Fibroblast of the aortic adventitia (primary cell): ENCODE measurements at regions not wholly inside any gene's neighbourhood (a gene's known extent, or its start where the extent isn't known, plus 50 kb on each side); places are given as distances from the start of the nearest gene placed in this dataset.

Experiments used
- DNase-seq: peaks from one replicate; pipeline ENCODE4 v3.0.0-alpha.2; 2010; ENCODE audit warnings: low read depth
- H3K4me3 ChIP-seq: 2 replicates; pipeline ENCODE4 v1.5.1; 2011; ENCODE audit warnings: low read depth, mild to moderate bottlenecking, control low read depth, low read length, moderate library complexity
- CTCF ChIP-seq: IDR thresholded peaks from 2 replicates; pipeline ENCODE4 v1.5.1; 2011; ENCODE audit warnings: mild to moderate bottlenecking, low read length, control low read depth, inconsistent platforms; ENCODE audit not compliant: insufficient read depth

DNA sequence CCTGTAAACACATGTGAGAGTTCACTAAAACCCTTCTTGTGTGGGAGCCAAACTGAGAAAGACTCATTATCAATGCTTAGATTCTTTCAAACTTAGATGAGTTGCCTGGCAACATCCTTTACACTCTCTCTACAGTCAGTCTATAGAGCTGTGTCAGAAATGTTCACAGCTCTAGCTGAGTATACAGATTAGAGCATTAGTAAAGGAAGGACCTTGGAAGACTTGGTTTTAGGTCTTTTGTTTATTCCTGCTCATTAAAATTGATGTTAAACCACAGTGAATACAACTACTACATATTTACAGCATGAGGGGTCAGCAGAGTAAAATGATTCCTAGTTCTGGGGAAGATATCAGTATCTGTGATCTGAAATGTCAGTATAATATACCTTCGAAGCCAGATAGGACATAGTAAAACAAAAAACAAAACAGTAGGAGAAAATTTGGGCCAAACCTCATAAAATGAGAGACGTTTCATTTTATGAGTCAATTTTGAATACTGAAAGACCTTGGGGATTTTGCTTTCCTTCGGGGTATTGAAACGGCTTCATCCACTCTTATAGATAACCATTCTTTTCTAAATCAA lies 186.0 kb downstream of the TANC2 start:
- no peak for TF ChIP-seq CTCF
- H3K4me3 ChIP-seq: no peak overlapping the region
- peak; percentile 34 for DNase-seq

GRCh38 chr17:63153488-63153887 lies 187.5 kb downstream of the TANC2 start:
- no peak for TF ChIP-seq CTCF
- H3K4me3 ChIP-seq: no peak overlapping the region
- DNase-seq: no peak

- peak; percentile 50 for DNase-seq
- H3K4me3 ChIP-seq: no peak overlapping the region
Measured at GRCh38 chr17:63154586-63155244, 188.7 kb downstream of the TANC2 start.

GRCh38 chr17:63156986-63157385 lies 191.0 kb downstream of the TANC2 start:
- TF ChIP-seq CTCF: no peak
- no peak for DNase-seq
- no peak overlapping the region for H3K4me3 ChIP-seq

More at GRCh38 chr17:63154586-63155244, 188.7 kb downstream of the TANC2 start:
- TF ChIP-seq CTCF: no peak

GRCh38 chr17:63162406-63163157 lies 196.5 kb downstream of the TANC2 start:
- H3K4me3 ChIP-seq: no peak overlapping the region
- no peak for TF ChIP-seq CTCF
- DNase-seq: no peak

DNA sequence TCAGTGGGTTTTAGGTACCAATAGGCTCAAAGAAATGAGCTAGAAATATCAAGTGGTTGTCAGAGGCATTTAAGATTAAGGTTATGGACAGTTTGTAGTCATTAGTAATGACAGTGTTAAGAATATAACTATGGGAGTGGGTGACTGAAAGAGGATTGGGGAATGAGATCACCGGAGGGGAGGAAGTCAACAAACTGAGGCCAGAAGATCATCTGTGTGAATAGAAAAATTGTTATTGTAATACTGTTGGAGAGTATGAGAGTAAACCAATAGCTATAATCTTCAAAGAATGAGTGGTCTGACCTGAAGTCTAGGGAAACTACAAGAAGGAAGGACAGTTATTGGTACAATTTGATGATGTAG lies 197.1 kb downstream of the TANC2 start:
- DNase-seq: no peak
- H3K4me3 ChIP-seq: no peak overlapping the region
- no peak for TF ChIP-seq CTCF
